ENCODE measurements at regions not wholly inside any gene's neighbourhood (a gene's known extent, or its start where the extent isn't known, plus 50 kb on each side); places are given as distances from the start of the nearest gene placed in this dataset.

- Histone ChIP-seq H3K36me3 (ENCODE audit: control insufficient read depth in 4 of 4, insufficient read depth in 4 of 4, low read length in 4 of 4) (no peaks in the 10 kb centered on the region), H3K9ac (ENCODE audit: insufficient read depth in 1 of 2, low read length in 2 of 2) (no peak overlapping the region), H3K4me3 (no peak overlapping the region), H3K4me1 (ENCODE audit: control insufficient read depth in 5 of 5, insufficient read depth in 5 of 5, low read length in 5 of 5) (no peaks in the 10 kb centered on the region), H3K27me3 (ENCODE audit: control insufficient read depth in 3 of 3, insufficient read depth in 3 of 3, low read length in 2 of 3) (no peaks in the 10 kb centered on the region), H3K27ac (ENCODE audit: low read depth in 1 of 2, low read length in 1 of 2) (no peak overlapping the region), H3K9me3 (ENCODE audit: control insufficient read depth in 4 of 4, insufficient read depth in 3 of 4, low read length in 3 of 4) (no peaks in the 10 kb centered on the region)
- TF ChIP-seq CTCF (IDR thresholded peaks at IDR 0.05; ENCODE audit: control extremely low read depth, extremely low read depth), result no peak
- 70 to 84% methylated on average over 4 of the region's 4 CpGs for WGBS, 2 donors
- ATAC-seq (ENCODE audit: insufficient read depth, low FRiP score) (no peak), DNase-seq (no peak)
These were observed 636.3 kb upstream of the TENM4 start for GRCh38 chr11:80077113-80077512.

GRCh38 chr11:80074837-80075236, 634.0 kb upstream of the TENM4 start:
- Histone ChIP-seq H3K4me1 (ENCODE audit: control insufficient read depth in 5 of 5, insufficient read depth in 5 of 5, low read length in 5 of 5) (no peaks in the 10 kb centered on the region), H3K27ac (ENCODE audit: low read depth in 1 of 2, low read length in 1 of 2) (no peak overlapping the region), H3K9me3 (ENCODE audit: control insufficient read depth in 4 of 4, insufficient read depth in 3 of 4, low read length in 3 of 4) (no peaks in the 10 kb centered on the region), H3K27me3 (ENCODE audit: control insufficient read depth in 3 of 3, insufficient read depth in 3 of 3, low read length in 2 of 3) (no peaks in the 10 kb centered on the region), H3K4me3 (no peak overlapping the region), H3K9ac (ENCODE audit: insufficient read depth in 1 of 2, low read length in 2 of 2) (no peak overlapping the region), H3K36me3 (ENCODE audit: control insufficient read depth in 4 of 4, insufficient read depth in 4 of 4, low read length in 4 of 4) (no peaks in the 10 kb centered on the region)
- DNase-seq, result no peak
- ATAC-seq (ENCODE audit: insufficient read depth, low FRiP score), result no peak
- TF ChIP-seq CTCF (IDR thresholded peaks at IDR 0.05; ENCODE audit: control extremely low read depth, extremely low read depth), result no peak
- WGBS, 2 donors, result 74 to 82% methylated on average over 4 of the region's 4 CpGs

GRCh38 chr11:80066291-80066690, 625.5 kb upstream of the TENM4 start:
- ATAC-seq (ENCODE audit: insufficient read depth, low FRiP score) (no peak), DNase-seq (no peak)
- no peak overlapping the region for H3K9ac ChIP-seq (ENCODE audit: insufficient read depth in 1 of 2, low read length in 2 of 2)
- H3K27me3 ChIP-seq (ENCODE audit: control insufficient read depth in 3 of 3, insufficient read depth in 3 of 3, low read length in 2 of 3), result no peaks in the 10 kb centered on the region
- TF ChIP-seq CTCF (IDR thresholded peaks at IDR 0.05; ENCODE audit: control extremely low read depth, extremely low read depth), result no peak
- no peak overlapping the region for H3K27ac ChIP-seq (ENCODE audit: low read depth in 1 of 2, low read length in 1 of 2)
- H3K36me3 ChIP-seq (ENCODE audit: control insufficient read depth in 4 of 4, insufficient read depth in 4 of 4, low read length in 4 of 4), result no peaks in the 10 kb centered on the region
- no peaks in the 10 kb centered on the region for H3K4me1 ChIP-seq (ENCODE audit: control insufficient read depth in 5 of 5, insufficient read depth in 5 of 5, low read length in 5 of 5)
- no peak overlapping the region for H3K4me3 ChIP-seq
- no peaks in the 10 kb centered on the region for H3K9me3 ChIP-seq (ENCODE audit: control insufficient read depth in 4 of 4, insufficient read depth in 3 of 4, low read length in 3 of 4)

- ATAC-seq (ENCODE audit: insufficient read depth, low FRiP score), result no peak
- no peak for TF ChIP-seq CTCF (IDR thresholded peaks at IDR 0.05; ENCODE audit: control extremely low read depth, extremely low read depth)
These were observed 624.3 kb upstream of the TENM4 start for GRCh38 chr11:80065086-80065485.

More at GRCh38 chr11:80065086-80065485, 624.3 kb upstream of the TENM4 start:
- Histone ChIP-seq H3K4me1 (ENCODE audit: control insufficient read depth in 5 of 5, insufficient read depth in 5 of 5, low read length in 5 of 5) (no peaks in the 10 kb centered on the region), H3K9ac (ENCODE audit: insufficient read depth in 1 of 2, low read length in 2 of 2) (no peak overlapping the region), H3K4me3 (no peak overlapping the region), H3K36me3 (ENCODE audit: control insufficient read depth in 4 of 4, insufficient read depth in 4 of 4, low read length in 4 of 4) (no peaks in the 10 kb centered on the region), H3K9me3 (ENCODE audit: control insufficient read depth in 4 of 4, insufficient read depth in 3 of 4, low read length in 3 of 4) (no peaks in the 10 kb centered on the region), H3K27me3 (ENCODE audit: control insufficient read depth in 3 of 3, insufficient read depth in 3 of 3, low read length in 2 of 3) (no peaks in the 10 kb centered on the region), H3K27ac (ENCODE audit: low read depth in 1 of 2, low read length in 1 of 2) (no peak overlapping the region)
- DNase-seq, result no peak
- WGBS, 2 donors, result 90 to 92% methylated on average over 3 of the region's 3 CpGs

Measured in lung (tissue), 11 donors.